Fibroblast of skin of right quadriceps (primary cell): ENCODE measurements at regions not wholly inside any gene's neighbourhood (a gene's known extent, or its start where the extent isn't known, plus 50 kb on each side); places are given as distances from the start of the nearest gene placed in this dataset.
"Not testable (repeated sequence)": the region's sequence is repeated elsewhere in the genome, so short reads cannot be mapped to it uniquely, and the experiment has no call there.

ENCODE experiments used
- DNase-seq: peaks from one replicate; pipeline ENCODE4 v3.0.0-alpha.2; 2013

DNA sequence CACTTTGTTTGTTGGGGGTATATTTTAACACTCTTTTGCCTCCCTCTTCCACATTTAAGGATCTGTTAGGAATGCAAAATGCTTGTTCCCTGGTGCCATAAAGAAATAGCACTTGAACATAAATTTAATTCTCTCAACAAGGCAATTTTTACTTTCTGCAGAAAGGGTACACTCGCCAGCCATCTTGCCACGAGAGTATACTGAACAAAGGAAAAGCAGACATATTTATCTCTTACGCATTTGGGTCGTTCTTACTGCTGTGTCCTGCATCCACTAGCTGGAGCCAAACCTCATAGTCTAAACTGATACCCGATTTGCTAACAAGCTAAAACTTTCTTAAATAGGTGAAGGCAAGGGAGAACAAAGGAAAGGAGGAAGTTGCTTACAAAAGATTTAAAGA lies 129.5 kb downstream of the B3GNT2 start:
- DNase-seq = no peak

DNA sequence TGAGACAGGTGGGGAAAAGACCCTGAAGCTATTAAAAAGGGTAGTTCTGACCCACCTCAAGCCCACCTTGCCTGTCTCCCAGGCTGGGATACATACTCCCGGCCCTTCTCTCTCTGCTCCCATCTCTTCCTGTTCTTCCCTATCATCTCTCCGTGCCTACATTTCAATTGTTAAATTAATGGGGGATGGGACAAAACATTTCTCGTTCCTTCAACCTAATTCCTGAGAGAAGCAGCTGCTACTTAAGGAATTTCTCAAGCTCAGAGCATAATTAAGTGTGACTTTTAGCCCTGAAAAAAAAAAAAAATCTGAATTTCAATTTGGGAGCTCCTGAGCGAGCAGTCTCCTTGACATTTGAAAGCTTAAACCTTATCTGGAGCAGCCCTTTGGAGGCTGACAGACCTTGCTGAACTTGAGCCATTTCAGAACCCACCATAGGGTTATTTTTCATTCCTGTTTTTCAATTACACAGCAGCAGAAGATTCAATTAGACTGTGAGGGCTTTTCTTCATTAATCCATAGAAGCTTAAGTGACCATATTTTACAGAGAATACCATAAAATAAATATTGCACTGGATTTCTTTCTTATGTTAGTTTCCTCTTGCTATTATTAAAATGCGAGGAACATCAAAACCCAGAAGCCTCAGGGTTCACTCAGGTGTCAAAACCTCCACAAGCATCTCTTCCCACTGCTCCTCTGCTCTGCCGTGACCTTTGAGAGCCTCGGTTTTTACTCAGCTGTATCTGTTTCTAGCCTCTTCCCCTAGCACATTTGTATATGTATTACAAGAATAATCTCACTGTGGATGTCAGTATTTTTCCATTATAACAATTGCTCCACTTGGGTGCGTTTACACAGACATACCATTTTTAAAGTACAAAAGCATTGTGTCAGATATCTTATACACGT lies 125.7 kb downstream of the B3GNT2 start:
- no peak for DNase-seq

DNA sequence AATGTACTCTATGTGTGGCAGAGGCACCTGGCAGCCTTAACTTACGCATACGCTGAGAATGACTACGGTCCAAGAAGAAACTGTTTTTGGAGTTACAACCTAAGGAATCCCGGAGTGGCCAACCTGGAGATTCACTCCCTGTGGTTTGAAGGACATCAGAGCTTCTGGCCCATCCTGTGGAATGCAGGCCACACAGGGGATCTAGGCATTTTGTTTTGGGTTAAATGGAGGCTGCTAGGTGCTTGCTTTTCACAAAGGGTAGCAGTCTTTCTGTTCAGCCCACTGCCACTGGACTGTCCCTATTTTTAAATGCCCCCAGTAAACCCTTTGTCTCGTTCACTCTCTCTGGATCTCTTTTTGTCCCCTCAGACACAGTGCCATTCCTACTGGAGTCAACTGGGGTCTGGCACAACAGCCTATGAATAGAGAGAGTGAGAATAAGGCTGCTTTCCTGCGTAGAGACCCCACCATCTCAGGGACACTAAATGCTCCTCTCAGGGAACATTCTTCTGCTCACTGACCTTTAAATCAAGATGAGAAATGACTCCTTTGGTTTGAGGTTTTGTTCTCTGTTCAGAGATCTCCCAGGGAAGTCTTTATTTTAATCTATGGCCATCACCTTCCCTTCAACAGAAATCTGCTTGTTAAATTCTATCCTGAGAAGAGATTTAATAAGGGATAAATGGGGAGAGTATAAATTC lies 124.9 kb downstream of the B3GNT2 start:
- DNase-seq = no peak

DNA sequence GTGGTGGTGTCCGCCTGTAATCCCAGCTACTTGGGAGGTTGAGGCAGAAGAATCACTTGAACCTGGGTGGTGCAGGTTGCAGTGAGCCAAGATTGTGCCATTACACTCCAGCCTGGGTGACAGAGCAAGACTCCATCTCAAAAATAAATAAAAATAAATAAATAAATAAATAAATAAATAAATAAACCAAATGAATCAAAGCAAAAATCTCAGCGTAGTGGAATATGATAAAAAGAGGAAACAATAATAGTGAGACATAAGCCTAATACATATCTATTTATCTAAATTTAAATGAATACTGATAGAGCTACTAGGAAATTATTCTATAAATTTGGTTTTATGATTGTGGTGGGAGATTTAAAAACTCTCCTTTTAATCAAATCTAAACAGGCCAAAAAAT lies 124.2 kb downstream of the B3GNT2 start:
- DNase-seq = not testable (repeated sequence)

DNA sequence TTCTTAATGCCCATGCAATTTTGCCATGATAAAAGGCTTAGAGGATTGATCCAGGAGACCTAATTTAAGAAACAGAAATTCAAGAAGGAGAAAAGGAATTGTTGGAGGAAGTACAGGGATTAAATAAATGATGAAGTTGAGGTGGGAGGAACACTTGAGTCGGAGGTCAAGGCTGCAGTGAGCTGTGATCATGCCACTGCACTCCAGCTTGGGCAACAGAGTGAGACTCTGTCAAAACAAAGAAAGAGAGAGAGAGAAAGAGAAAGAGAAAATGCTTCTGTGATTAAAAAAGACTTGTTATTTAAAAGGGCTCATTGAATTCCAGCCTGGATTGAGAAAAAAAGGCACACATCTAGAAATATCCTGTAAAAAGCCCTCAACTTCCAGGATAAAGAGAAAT lies 123.2 kb downstream of the B3GNT2 start:
- DNase-seq = no peak

DNA sequence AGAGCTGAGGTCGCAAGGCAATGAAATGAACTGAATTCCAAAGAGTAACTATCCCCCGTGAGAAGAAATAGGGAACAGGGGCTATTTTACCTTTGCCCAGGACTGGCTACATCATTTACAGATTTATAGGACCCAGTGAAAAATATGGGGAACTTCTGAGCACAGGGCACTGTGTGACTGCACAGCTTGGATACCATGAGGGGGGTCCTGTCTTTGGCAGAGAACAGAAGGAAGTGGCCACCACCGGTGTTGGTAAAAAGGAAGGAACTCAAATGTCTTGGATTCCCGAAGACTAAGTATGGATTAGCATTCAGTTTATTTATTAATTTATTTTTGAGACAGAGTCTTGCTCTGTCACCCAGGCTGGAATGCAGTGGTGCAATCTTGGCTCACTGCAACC lies 119.6 kb downstream of the B3GNT2 start:
- DNase-seq = no peak

DNA sequence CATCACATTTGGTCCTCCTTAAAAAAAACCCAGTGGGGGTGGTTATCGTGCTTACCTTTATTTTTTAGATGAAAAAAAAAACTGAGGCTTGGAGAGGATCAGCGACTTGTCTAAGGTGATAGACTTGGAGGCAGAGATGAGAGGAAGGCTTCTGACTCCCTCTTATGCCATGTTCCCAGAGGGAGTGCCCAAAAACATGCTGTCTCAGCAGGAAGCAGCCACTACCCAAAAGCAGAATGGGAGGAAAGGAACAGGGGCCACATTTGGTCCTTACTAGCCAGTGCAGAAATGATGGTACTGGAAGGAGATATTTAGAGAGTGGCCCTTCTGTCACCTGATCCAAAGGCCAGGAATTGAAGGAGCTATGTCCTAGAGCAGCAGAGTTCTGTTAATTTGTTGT lies 118.4 kb downstream of the B3GNT2 start:
- DNase-seq = no peak

DNA sequence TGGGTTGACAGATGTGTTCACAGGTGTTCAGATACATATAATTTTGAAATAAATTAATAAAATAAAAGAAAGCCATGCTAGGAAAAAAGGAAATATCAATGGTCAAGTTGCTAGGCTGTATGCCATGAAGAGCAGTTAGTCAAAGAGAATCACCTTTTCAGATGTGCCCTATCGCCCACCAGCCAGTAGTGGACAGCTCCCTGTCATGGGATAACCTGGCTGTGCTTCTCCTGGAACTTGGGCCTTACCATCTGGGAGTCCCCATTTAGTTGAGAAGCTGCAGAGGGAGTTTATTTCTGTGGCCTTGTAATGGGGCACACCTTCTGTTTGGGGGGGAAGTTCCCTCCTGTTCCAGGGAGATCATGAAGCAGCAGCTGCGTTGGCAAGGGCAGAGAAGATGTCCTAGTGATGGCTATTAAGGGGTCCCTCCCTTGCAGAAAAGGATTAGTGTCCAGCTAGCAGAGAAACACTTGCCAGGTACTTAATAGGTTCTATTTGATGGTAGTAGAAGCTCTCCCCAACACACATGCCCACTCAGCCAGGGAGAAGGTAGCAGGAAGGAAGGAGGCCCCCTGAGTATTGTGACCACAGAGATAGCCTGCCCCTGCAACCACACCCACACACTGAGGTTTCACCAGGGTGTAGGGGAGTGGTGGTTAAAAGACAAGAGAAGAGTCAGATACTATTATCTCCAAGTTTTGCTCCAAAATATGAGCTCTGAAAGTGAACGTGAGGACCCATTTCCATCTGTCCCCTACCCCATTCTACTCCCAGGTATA lies 117.7 kb downstream of the B3GNT2 start:
- no peak for DNase-seq

DNA sequence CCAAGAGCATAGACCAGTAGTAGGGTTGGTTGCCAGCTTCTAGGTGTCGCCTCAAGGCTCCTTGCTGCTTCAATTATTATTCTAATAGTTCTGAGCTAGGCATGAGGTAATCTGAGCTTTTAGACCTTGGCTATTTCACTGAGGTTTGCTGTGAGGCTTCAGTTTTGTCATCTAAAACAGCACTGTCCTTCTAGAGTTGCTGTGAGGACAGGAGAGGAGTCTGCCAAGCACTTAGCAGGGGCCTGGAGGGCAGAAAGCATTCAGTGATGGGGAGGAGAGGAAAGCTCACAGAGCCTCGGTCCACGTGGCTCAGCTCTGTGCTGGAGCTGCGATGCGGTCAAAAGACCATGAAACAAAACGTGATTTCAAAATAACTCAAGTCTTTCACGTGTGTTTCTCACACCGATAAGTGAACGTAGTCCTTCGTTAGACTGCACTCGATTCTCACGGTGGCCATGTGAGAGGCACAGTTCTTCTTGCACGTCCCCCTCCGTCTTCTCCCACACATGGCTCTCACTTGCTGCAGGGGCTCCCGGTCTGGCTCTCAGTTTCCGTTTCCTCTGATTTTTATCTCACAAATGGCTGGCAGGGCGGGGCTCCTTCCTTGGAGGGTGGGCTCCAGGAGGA lies 113.7 kb downstream of the B3GNT2 start:
- no peak for DNase-seq

DNA sequence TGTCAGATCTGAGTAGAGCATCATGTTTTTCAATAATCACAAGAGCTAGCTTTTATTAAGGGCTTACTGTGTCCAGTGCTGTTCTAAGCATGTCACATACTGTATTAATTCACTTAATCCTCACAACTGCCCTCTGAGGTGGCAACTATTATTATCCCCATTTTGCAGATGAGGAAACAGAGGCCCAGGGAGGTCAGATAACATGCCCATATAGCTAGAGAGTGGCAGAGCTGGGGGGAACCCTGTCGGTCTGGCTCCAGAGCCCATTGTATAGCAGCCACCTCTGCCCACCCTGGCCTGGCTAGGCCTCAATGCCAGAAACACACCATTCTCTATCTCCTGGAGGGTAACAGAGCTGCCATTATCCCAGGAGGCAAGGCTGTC lies 113.2 kb downstream of the B3GNT2 start:
- no peak for DNase-seq

DNA sequence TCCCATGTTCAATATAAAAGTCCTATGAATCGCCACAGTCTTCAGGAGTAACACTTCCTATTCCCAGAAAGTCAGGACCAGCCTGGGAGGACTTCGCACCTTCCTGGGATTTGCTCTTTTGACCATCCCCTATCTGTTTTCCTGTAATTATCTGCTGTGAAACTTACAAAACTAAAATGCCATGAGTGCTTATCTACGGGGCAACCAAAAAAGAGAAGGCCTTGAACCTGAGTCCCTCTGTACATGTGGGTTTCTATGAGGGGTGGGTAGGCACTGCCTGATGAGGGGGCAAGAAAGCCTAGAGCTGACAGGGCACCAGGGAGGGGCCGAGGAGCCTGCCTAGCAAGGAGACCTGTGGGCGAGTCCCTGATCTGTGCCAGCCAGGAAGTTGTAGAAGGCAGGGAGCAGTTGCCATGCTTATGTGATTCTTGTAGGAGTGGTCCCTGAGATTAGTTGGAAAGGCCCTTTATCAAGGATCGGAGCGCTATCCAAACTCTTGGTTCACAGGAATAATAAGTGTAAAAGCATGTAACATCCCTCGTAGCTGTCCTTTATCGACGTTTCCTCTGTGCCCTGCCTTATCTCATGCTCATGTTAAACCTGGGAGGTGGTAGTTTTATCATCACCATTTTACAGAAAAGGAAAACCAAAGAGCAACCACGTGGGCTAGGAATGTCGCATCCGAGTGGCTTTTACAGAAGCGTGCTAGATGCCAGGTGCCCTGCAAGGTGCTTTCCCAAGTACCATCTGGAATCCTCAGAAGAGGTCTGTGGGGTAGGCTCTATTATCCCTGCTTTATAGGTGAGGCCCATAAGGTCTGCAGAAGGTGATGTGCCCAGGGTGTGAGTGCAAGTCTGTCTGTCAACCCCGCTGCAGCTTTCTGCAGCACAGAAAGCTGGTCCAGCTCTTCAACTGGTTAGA lies 111.8 kb downstream of the B3GNT2 start:
- no peak for DNase-seq

DNA sequence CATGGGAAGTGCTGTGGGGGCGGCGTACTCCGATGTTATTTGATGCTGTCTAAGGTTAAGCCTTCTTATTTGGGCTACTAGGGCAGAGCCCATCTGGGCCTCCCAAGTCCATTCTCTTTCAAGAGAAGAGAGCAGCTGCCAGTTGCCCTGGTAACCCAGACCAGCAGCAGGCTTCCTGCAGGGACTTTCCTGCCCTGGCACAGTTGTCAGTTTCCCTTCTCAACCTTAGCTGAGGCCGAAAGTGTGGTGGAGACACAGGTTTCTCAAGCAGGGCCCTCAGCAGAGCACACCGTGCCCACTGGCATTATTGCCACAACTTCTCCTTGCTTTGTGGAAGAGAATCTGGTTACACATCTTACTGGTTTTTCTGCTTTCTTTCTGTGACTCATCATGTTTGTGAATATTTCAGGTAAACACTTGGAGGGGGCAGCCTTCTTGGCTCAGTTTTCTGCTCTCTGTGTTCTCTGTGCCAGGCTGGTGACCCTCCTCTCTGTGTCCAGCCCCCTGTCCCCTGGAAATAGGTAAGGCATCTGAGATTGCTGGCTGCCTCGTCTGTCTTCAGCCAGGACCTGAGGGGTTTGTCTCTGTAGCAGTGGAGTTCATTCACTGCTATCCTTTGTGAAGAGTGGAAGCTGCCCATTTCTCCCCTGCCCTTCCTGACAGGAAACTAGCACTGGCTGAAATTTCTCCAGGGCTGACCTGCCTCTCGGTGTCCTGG lies 111.0 kb downstream of the B3GNT2 start:
- DNase-seq = no peak

DNA sequence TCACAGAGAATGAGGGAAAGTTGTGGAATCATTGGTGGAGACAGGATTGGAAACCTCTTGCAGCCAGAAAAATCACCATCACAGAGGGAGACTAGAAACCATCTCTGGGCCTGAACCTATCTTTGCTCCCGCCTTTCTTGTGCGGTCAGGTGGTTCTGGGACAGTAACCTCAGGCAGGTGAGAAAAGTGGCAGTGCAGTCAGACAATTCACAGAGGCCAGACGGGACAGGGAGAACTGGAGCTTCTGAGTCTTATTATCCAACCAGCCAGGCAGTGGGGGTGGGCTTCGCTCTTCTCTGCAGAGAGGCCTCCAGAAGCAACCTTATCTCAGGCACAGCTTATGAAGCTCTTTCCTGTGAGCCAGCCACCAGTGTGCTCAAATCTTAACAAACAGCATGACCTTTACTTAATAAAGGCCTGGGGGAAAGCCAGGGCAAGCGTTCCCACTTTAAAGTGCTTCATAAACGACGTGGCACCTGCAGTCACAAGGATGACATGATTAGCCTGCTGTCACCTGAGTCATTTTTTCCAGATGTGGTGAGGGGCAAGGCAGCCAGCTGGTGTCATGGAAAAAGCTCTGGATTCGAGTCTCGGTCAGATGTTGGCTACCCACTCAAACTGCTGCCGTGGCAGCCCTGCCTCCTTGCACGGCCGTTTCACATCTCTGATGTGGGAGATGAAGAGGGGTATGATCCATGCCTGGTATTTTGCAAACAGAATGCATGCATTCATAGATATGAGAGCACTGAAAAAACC lies 109.7 kb downstream of the B3GNT2 start:
- DNase-seq = no peak

DNA sequence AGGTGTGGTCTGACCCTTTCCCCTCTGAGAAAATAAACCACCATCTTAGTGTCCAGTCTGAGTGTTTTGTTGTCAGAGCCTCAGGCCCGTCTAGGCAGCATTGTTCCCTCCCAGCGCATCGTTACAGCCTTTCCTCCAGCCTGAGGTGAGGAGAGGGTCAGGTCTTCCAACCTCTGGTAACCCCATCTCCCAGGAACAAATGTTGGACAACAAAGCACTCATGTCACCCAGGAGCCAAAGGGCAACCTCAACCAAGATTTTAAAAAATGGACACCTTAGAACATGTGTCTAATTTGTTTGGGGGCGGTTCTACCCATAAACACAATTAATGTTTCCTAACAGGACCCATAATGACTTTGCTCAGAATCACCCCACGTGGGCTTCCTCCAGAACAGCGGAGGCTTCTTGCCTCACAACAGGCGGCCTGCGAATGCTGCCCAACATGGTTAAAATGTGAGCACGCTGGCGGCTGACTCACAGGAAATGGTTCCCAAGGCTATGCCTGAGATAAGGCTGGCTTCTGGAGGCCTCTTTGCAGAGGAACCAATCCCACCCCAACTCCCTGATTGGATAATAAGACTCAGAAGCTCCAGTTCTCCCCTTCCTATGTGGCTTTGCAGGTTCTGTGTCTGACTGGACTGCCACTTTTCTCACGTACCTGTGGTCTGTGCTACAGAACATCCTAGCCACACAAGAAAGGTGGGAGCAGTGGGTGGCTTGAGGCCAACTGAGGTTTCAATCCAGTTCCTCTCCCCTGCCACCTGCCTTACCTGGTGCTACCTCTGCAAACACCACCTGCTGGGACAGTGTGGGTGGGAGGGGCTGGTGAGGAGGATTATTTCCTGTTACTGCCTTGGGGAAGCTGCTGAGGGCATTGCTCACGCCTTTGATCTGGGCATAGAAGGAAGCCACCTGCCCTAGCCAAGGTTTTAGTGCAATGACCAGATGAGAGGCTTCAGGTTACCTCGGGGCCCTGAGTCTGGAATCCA lies 108.8 kb downstream of the B3GNT2 start:
- peak; percentile 86 for DNase-seq

DNA sequence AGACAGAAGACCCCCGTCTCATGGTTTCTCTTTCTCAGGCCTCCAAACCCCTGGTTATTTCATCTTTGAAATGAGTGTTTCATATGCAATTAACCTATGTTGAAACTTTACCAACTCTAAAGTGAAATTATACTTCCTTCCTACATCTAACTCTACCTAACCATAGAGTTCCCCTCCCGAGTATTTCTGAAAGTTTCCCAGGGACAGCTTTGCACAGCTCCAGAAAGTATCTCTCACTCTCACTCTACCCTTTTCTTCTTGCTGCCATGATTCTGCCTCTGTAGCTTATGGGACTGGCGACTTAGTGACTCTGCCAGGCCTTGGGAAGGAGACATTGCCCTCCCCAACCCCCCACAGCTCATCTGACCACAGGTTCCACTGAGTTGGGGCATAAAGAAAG lies 107.9 kb downstream of the B3GNT2 start:
- DNase-seq = no peak

DNA sequence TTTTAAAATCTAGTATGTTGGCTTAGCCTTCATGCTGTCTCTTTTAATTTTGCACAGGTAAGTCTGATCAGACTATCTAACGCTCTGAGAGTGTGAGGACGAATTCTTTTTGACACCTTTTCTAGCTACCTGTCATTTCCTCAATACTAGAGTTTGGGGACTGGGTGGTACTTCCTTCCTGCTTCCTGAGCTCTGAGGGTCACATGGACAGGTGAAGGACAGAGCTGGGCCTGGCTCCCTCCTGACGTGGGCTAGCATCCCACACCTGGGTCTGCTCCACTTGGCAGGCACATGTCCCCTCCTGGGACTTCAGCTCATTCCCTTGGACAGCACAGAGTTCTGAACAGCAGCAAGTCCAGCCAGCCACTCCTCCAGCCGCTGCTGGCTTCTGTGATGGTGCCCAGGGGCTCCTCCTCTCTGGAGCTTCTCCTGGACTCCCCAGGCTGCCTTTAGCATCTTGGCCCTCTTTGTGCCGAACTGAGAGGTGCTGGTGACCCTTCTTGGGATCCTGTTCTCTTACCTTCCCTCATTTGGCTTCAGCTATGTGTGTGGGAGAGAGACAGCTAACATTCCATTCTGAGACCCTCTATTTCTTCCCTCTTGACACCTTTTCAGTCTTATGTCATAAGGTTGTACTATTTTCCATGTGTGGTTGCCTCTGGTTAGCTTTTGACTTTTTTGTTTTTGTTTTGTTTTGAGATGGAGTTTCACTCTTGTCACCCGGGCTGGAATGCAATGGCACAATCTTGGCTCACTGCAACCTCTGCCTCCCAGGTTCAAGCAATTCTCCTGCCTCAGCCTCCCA lies 106.9 kb downstream of the B3GNT2 start:
- DNase-seq = no peak

DNA sequence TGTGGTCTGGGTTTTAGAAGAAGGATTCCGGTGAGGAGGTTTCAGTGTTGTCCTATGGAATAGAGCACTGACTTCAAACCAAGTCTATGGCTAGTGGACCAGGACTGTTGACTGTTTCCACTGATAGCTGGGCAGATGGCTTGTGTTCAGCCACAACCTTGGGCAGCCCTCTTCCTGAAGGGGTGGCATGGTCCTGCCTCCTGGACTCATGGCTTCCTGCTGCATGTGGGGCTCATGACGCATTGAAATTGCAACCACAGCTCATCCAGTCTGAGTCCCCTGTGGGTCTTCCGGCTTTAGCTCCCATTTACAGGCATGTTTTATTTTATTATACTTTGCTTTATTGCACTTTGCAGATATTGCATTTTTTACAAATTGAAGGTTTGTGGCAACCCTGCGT lies 105.0 kb downstream of the B3GNT2 start:
- no peak for DNase-seq

DNA sequence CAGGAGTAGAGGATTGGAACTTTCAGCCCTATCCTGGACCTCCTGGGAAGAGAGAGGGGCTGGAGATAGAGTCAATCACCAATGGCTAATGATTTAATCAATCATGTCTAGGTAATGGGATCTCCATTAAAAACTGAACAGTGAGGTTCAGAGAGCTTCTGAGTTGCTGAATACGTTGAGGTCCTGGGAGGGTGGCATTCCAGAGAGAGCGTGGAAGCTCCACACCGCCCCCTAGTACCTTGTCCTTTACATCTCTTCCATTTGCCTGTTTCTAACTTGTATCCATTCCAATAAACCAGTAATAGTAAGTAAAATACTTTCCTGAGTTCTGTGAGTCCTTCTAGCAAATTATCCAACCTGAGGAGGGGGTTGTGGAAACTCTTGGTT lies 101.7 kb downstream of the B3GNT2 start:
- DNase-seq = no peak
